ENCODE measurements at regions not wholly inside any gene's neighbourhood (a gene's known extent, or its start where the extent isn't known, plus 50 kb on each side); places are given as distances from the start of the nearest gene placed in this dataset.

GRCh38 chr4:25527034-25527433 lies 128.6 kb upstream of the SLC34A2 start:
- H3K4me3 ChIP-seq (ENCODE audit: low read length in 2 of 2), result no peak overlapping the region
- H3K9me3 ChIP-seq (ENCODE audit: control insufficient read depth in 2 of 2, low read length in 2 of 2), result no peaks in the 10 kb centered on the region
- H3K27ac ChIP-seq (ENCODE audit: low read length), result no peak overlapping the region
- H3K36me3 ChIP-seq (ENCODE audit: control insufficient read depth in 2 of 2, insufficient read depth in 2 of 2, low read length in 2 of 2), result no peaks in the 10 kb centered on the region
- no peaks in the 10 kb centered on the region for H3K4me1 ChIP-seq (ENCODE audit: control insufficient read depth, insufficient read depth, low read length)
- no peak overlapping the region for H3K9ac ChIP-seq (ENCODE audit: low read length in 2 of 2)
- no peaks in the 10 kb centered on the region for H3K27me3 ChIP-seq (ENCODE audit: control insufficient read depth in 1 of 2, insufficient read depth in 2 of 2, low read length in 2 of 2)

GRCh38 chr4:25528391-25528790 lies 127.3 kb upstream of the SLC34A2 start:
- no peaks in the 10 kb centered on the region for H3K36me3 ChIP-seq (ENCODE audit: control insufficient read depth in 2 of 2, insufficient read depth in 2 of 2, low read length in 2 of 2)

GRCh38 chr4:25531272-25531671 lies 124.4 kb upstream of the SLC34A2 start:
- H3K9me3 ChIP-seq (ENCODE audit: control insufficient read depth in 2 of 2, low read length in 2 of 2), result no peaks in the 10 kb centered on the region
- no peaks in the 10 kb centered on the region for H3K36me3 ChIP-seq (ENCODE audit: control insufficient read depth in 2 of 2, insufficient read depth in 2 of 2, low read length in 2 of 2)
- H3K27ac ChIP-seq (ENCODE audit: low read length), result no peak overlapping the region
- H3K4me1 ChIP-seq (ENCODE audit: control insufficient read depth, insufficient read depth, low read length), result no peaks in the 10 kb centered on the region
- H3K27me3 ChIP-seq (ENCODE audit: control insufficient read depth in 1 of 2, insufficient read depth in 2 of 2, low read length in 2 of 2), result no peaks in the 10 kb centered on the region
- H3K9ac ChIP-seq (ENCODE audit: low read length in 2 of 2), result no peak overlapping the region
- no peak overlapping the region for H3K4me3 ChIP-seq (ENCODE audit: low read length in 2 of 2)

More at GRCh38 chr4:25528391-25528790, 127.3 kb upstream of the SLC34A2 start:
- Histone ChIP-seq H3K9me3 (ENCODE audit: control insufficient read depth in 2 of 2, low read length in 2 of 2) (no peaks in the 10 kb centered on the region), H3K4me3 (ENCODE audit: low read length in 2 of 2) (no peak overlapping the region), H3K9ac (ENCODE audit: low read length in 2 of 2) (no peak overlapping the region), H3K4me1 (ENCODE audit: control insufficient read depth, insufficient read depth, low read length) (no peaks in the 10 kb centered on the region), H3K27me3 (ENCODE audit: control insufficient read depth in 1 of 2, insufficient read depth in 2 of 2, low read length in 2 of 2) (no peaks in the 10 kb centered on the region), H3K27ac (ENCODE audit: low read length) (no peak overlapping the region)

- H3K4me1 ChIP-seq (ENCODE audit: control insufficient read depth, insufficient read depth, low read length), result no peaks in the 10 kb centered on the region
- H3K9me3 ChIP-seq (ENCODE audit: control insufficient read depth in 2 of 2, low read length in 2 of 2), result no peaks in the 10 kb centered on the region
- H3K9ac ChIP-seq (ENCODE audit: low read length in 2 of 2), result no peak overlapping the region
- H3K27ac ChIP-seq (ENCODE audit: low read length), result no peak overlapping the region
- no peaks in the 10 kb centered on the region for H3K27me3 ChIP-seq (ENCODE audit: control insufficient read depth in 1 of 2, insufficient read depth in 2 of 2, low read length in 2 of 2)
- no peaks in the 10 kb centered on the region for H3K36me3 ChIP-seq (ENCODE audit: control insufficient read depth in 2 of 2, insufficient read depth in 2 of 2, low read length in 2 of 2)
- H3K4me3 ChIP-seq (ENCODE audit: low read length in 2 of 2), result no peak overlapping the region
Measured at GRCh38 chr4:25532591-25532990, 123.1 kb upstream of the SLC34A2 start.

- Histone ChIP-seq H3K27ac (ENCODE audit: low read length) (no peak overlapping the region), H3K9me3 (ENCODE audit: control insufficient read depth in 2 of 2, low read length in 2 of 2) (no peaks in the 10 kb centered on the region), H3K4me3 (ENCODE audit: low read length in 2 of 2) (no peak overlapping the region), H3K9ac (ENCODE audit: low read length in 2 of 2) (no peak overlapping the region), H3K4me1 (ENCODE audit: control insufficient read depth, insufficient read depth, low read length) (no peaks in the 10 kb centered on the region), H3K27me3 (ENCODE audit: control insufficient read depth in 1 of 2, insufficient read depth in 2 of 2, low read length in 2 of 2) (no peaks in the 10 kb centered on the region), H3K36me3 (ENCODE audit: control insufficient read depth in 2 of 2, insufficient read depth in 2 of 2, low read length in 2 of 2) (no peaks in the 10 kb centered on the region)
Measured at GRCh38 chr4:25533256-25533655, 122.4 kb upstream of the SLC34A2 start.

GRCh38 chr4:25535278-25535677 lies 120.4 kb upstream of the SLC34A2 start:
- Histone ChIP-seq H3K4me1 (ENCODE audit: control insufficient read depth, insufficient read depth, low read length) (no peaks in the 10 kb centered on the region), H3K36me3 (ENCODE audit: control insufficient read depth in 2 of 2, insufficient read depth in 2 of 2, low read length in 2 of 2) (no peaks in the 10 kb centered on the region), H3K4me3 (ENCODE audit: low read length in 2 of 2) (no peak overlapping the region), H3K9ac (ENCODE audit: low read length in 2 of 2) (no peak overlapping the region), H3K9me3 (ENCODE audit: control insufficient read depth in 2 of 2, low read length in 2 of 2) (no peaks in the 10 kb centered on the region), H3K27ac (ENCODE audit: low read length) (no peak overlapping the region), H3K27me3 (ENCODE audit: control insufficient read depth in 1 of 2, insufficient read depth in 2 of 2, low read length in 2 of 2) (no peaks in the 10 kb centered on the region)

- no peak overlapping the region for H3K27ac ChIP-seq (ENCODE audit: low read length)
- H3K4me1 ChIP-seq (ENCODE audit: control insufficient read depth, insufficient read depth, low read length), result no peaks in the 10 kb centered on the region
- no peaks in the 10 kb centered on the region for H3K9me3 ChIP-seq (ENCODE audit: control insufficient read depth in 2 of 2, low read length in 2 of 2)
- no peaks in the 10 kb centered on the region for H3K27me3 ChIP-seq (ENCODE audit: control insufficient read depth in 1 of 2, insufficient read depth in 2 of 2, low read length in 2 of 2)
- no peak overlapping the region for H3K4me3 ChIP-seq (ENCODE audit: low read length in 2 of 2)
- H3K9ac ChIP-seq (ENCODE audit: low read length in 2 of 2), result no peak overlapping the region
- H3K36me3 ChIP-seq (ENCODE audit: control insufficient read depth in 2 of 2, insufficient read depth in 2 of 2, low read length in 2 of 2), result no peaks in the 10 kb centered on the region
Measured at GRCh38 chr4:25535701-25536473, 119.8 kb upstream of the SLC34A2 start.

- Histone ChIP-seq H3K4me3 (ENCODE audit: low read length in 2 of 2) (no peak overlapping the region), H3K9ac (ENCODE audit: low read length in 2 of 2) (no peak overlapping the region), H3K4me1 (ENCODE audit: control insufficient read depth, insufficient read depth, low read length) (no peaks in the 10 kb centered on the region), H3K27ac (ENCODE audit: low read length) (no peak overlapping the region), H3K36me3 (ENCODE audit: control insufficient read depth in 2 of 2, insufficient read depth in 2 of 2, low read length in 2 of 2) (no peaks in the 10 kb centered on the region), H3K9me3 (ENCODE audit: control insufficient read depth in 2 of 2, low read length in 2 of 2) (no peaks in the 10 kb centered on the region), H3K27me3 (ENCODE audit: control insufficient read depth in 1 of 2, insufficient read depth in 2 of 2, low read length in 2 of 2) (no peaks in the 10 kb centered on the region)
Measured at GRCh38 chr4:25536564-25537320, 118.9 kb upstream of the SLC34A2 start.

GRCh38 chr4:25538430-25538829 lies 117.2 kb upstream of the SLC34A2 start:
- H3K36me3 ChIP-seq (ENCODE audit: control insufficient read depth in 2 of 2, insufficient read depth in 2 of 2, low read length in 2 of 2), result no peaks in the 10 kb centered on the region
- no peaks in the 10 kb centered on the region for H3K4me1 ChIP-seq (ENCODE audit: control insufficient read depth, insufficient read depth, low read length)
- no peaks in the 10 kb centered on the region for H3K27me3 ChIP-seq (ENCODE audit: control insufficient read depth in 1 of 2, insufficient read depth in 2 of 2, low read length in 2 of 2)
- H3K27ac ChIP-seq (ENCODE audit: low read length), result no peak overlapping the region
- no peak overlapping the region for H3K4me3 ChIP-seq (ENCODE audit: low read length in 2 of 2)
- no peak overlapping the region for H3K9ac ChIP-seq (ENCODE audit: low read length in 2 of 2)
- H3K9me3 ChIP-seq (ENCODE audit: control insufficient read depth in 2 of 2, low read length in 2 of 2), result no peaks in the 10 kb centered on the region

GRCh38 chr4:25539241-25539640 lies 116.4 kb upstream of the SLC34A2 start:
- Histone ChIP-seq H3K27me3 (ENCODE audit: control insufficient read depth in 1 of 2, insufficient read depth in 2 of 2, low read length in 2 of 2) (no peaks in the 10 kb centered on the region), H3K36me3 (ENCODE audit: control insufficient read depth in 2 of 2, insufficient read depth in 2 of 2, low read length in 2 of 2) (no peaks in the 10 kb centered on the region), H3K9ac (ENCODE audit: low read length in 2 of 2) (no peak overlapping the region), H3K27ac (ENCODE audit: low read length) (no peak overlapping the region), H3K9me3 (ENCODE audit: control insufficient read depth in 2 of 2, low read length in 2 of 2) (no peaks in the 10 kb centered on the region), H3K4me1 (ENCODE audit: control insufficient read depth, insufficient read depth, low read length) (no peaks in the 10 kb centered on the region), H3K4me3 (ENCODE audit: low read length in 2 of 2) (no peak overlapping the region)

- Histone ChIP-seq H3K27me3 (ENCODE audit: control insufficient read depth in 1 of 2, insufficient read depth in 2 of 2, low read length in 2 of 2) (no peaks in the 10 kb centered on the region), H3K36me3 (ENCODE audit: control insufficient read depth in 2 of 2, insufficient read depth in 2 of 2, low read length in 2 of 2) (no peaks in the 10 kb centered on the region), H3K4me3 (ENCODE audit: low read length in 2 of 2) (no peak overlapping the region), H3K4me1 (ENCODE audit: control insufficient read depth, insufficient read depth, low read length) (no peaks in the 10 kb centered on the region), H3K9me3 (ENCODE audit: control insufficient read depth in 2 of 2, low read length in 2 of 2) (no peaks in the 10 kb centered on the region), H3K27ac (ENCODE audit: low read length) (no peak overlapping the region), H3K9ac (ENCODE audit: low read length in 2 of 2) (no peak overlapping the region)
Measured at GRCh38 chr4:25540734-25541133, 114.9 kb upstream of the SLC34A2 start.
